22Rv1 (cell line): ENCODE measurements at regions not wholly inside any gene's neighbourhood (a gene's known extent, or its start where the extent isn't known, plus 50 kb on each side); places are given as distances from the start of the nearest gene placed in this dataset.
"Not testable (repeated sequence)": the region's sequence is repeated elsewhere in the genome, so short reads cannot be mapped to it uniquely, and the experiment has no call there.

Experiments
- ZFX ChIP-seq: fragments of 450-650 bp; IDR thresholded peaks from 2 replicates; pipeline ENCODE4 v1.6.1; 2017; ENCODE audit warnings: antibody characterized with exemption, borderline replicate concordance
- TF ChIP-seq, protein P1 (sequence below): fragments of 450-650 bp; IDR thresholded peaks from 2 replicates; pipeline ENCODE4 v1.5.1; 2017; ENCODE audit warnings: mild to moderate bottlenecking

DNA sequence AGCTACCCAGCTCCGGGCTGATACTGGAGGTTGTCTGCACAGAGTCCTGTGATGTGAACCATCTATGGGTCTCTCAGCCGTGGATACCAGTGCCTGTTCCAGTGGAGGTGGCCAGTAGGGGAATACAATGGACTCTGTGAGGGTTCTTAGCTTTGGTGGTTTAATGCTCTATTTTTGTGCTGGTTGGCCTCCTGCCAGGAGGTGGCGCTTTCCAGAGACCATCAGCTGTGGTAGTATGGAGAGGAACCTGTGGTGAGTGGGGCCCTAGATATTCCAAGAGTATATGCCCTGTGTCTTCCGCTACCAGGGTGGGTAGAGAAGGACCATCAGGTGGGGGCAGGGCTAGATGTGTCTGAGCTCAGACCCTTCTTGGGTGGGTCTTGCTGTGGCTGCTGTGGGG, 103.0 kb upstream of the RXFP1 start:
- TF ChIP-seq, protein P1, sequence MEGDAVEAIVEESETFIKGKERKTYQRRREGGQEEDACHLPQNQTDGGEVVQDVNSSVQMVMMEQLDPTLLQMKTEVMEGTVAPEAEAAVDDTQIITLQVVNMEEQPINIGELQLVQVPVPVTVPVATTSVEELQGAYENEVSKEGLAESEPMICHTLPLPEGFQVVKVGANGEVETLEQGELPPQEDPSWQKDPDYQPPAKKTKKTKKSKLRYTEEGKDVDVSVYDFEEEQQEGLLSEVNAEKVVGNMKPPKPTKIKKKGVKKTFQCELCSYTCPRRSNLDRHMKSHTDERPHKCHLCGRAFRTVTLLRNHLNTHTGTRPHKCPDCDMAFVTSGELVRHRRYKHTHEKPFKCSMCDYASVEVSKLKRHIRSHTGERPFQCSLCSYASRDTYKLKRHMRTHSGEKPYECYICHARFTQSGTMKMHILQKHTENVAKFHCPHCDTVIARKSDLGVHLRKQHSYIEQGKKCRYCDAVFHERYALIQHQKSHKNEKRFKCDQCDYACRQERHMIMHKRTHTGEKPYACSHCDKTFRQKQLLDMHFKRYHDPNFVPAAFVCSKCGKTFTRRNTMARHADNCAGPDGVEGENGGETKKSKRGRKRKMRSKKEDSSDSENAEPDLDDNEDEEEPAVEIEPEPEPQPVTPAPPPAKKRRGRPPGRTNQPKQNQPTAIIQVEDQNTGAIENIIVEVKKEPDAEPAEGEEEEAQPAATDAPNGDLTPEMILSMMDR: 0 out of 2 replicates have a peak, but pooled peaks have one; percentile 14
- TF ChIP-seq ZFX: not testable (repeated sequence)
